GM10266 (cell line): ENCODE measurements at regions not wholly inside any gene's neighbourhood (a gene's known extent, or its start where the extent isn't known, plus 50 kb on each side); places are given as distances from the start of the nearest gene placed in this dataset.

Experiments used
- DNase-seq: peaks from one replicate; pipeline ENCODE4 v3.0.0; 2012; ENCODE audit errors: extremely low spot score
- CTCF ChIP-seq: IDR thresholded peaks from 2 replicates; pipeline ENCODE4 v1.5.1; 2012; ENCODE audit warnings: mild to moderate bottlenecking, low read depth; ENCODE audit not compliant: control insufficient read depth, insufficient read depth; ENCODE audit errors: missing control alignments

- no peak for DNase-seq
- no peak for TF ChIP-seq CTCF
These were observed 66.5 kb downstream of the EFNB1 start for GRCh38 chrX:68895341-68895755.

- no peak for DNase-seq
- no peak for TF ChIP-seq CTCF
These were observed 65.9 kb downstream of the EFNB1 start for GRCh38 chrX:68894513-68895340.

- no peak for DNase-seq
- TF ChIP-seq CTCF: no peak
These were observed 65.3 kb downstream of the EFNB1 start for GRCh38 chrX:68894142-68894512.

GRCh38 chrX:68892651-68893050 is 63.8 kb downstream of the EFNB1 start:
- no peak for DNase-seq
- no peak for TF ChIP-seq CTCF

- DNase-seq: no peak
- no peak for TF ChIP-seq CTCF
These were observed 63.3 kb downstream of the EFNB1 start for GRCh38 chrX:68892134-68892533.
